HUES64 (cell line): ENCODE measurements at regions not wholly inside any gene's neighbourhood (a gene's known extent, or its start where the extent isn't known, plus 50 kb on each side); places are given as distances from the start of the nearest gene placed in this dataset.
"Not testable (repeated sequence)": the region's sequence is repeated elsewhere in the genome, so short reads cannot be mapped to it uniquely, and the experiment has no call there.

Experiments used
- H3K27ac ChIP-seq: 2 replicates; pipeline ENCODE4 v1.7.0; 2013; ENCODE audit warnings: low read depth, low read length, inconsistent platforms
- H3K27me3 ChIP-seq: 2 replicates; pipeline ENCODE4 v1.6.1; 2013; ENCODE audit warnings: mild to moderate bottlenecking, low read length; ENCODE audit not compliant: insufficient read depth
- H3K36me3 ChIP-seq: 2 replicates; pipeline ENCODE4 v1.6.1; 2013; ENCODE audit warnings: mild to moderate bottlenecking, low read length; ENCODE audit not compliant: insufficient read depth
- H3K4me1 ChIP-seq: 2 replicates; pipeline ENCODE4 v1.6.1; 2013; ENCODE audit warnings: mild to moderate bottlenecking, low read length, moderate library complexity; ENCODE audit not compliant: insufficient read depth
- H3K4me3 ChIP-seq: 2 replicates; pipeline ENCODE4 v1.5.1; 2013; ENCODE audit warnings: mild to moderate bottlenecking, low read length, moderate library complexity
- H3K9ac ChIP-seq: 2 replicates; pipeline ENCODE4 v1.6.1; 2013; ENCODE audit warnings: mild to moderate bottlenecking, low read depth, low read length
- H3K9me3 ChIP-seq: 2 replicates; pipeline ENCODE4 v1.6.1; 2013; ENCODE audit warnings: low read depth, low read length; ENCODE audit not compliant: insufficient read depth
- WGBS: fragments of 150-250, 120-280 bp; methylation state at CpG from one replicate; pipeline ENCODE4 v1.1.7; 2013; ENCODE audit warnings: missing lambda C conversion rate; 5-methylcytosine and 5-hydroxymethylcytosine counted together

- no peak overlapping the region for H3K9ac ChIP-seq
- 91% methylated on average over 22 of the region's 22 CpGs for WGBS
- H3K36me3 ChIP-seq: no peaks in the 10 kb centered on the region
- H3K4me1 ChIP-seq: no peaks in the 10 kb centered on the region
- no peak overlapping the region for H3K27ac ChIP-seq
- H3K9me3 ChIP-seq: no peaks in the 10 kb centered on the region
- H3K27me3 ChIP-seq: no peaks in the 10 kb centered on the region
- H3K4me3 ChIP-seq: no peak overlapping the region
Measured at GRCh38 chr9:126164796-126165525, 161.7 kb upstream of the MVB12B start.

GRCh38 chr9:126165755-126166154, 160.9 kb upstream of the MVB12B start:
- Histone ChIP-seq H3K9me3 (no peaks in the 10 kb centered on the region), H3K27ac (no peak overlapping the region), H3K36me3 (no peaks in the 10 kb centered on the region), H3K27me3 (no peaks in the 10 kb centered on the region), H3K4me3 (no peak overlapping the region), H3K4me1 (no peaks in the 10 kb centered on the region), H3K9ac (no peak overlapping the region)
- 97% methylated on average over 7 of the region's 8 CpGs for WGBS

DNA sequence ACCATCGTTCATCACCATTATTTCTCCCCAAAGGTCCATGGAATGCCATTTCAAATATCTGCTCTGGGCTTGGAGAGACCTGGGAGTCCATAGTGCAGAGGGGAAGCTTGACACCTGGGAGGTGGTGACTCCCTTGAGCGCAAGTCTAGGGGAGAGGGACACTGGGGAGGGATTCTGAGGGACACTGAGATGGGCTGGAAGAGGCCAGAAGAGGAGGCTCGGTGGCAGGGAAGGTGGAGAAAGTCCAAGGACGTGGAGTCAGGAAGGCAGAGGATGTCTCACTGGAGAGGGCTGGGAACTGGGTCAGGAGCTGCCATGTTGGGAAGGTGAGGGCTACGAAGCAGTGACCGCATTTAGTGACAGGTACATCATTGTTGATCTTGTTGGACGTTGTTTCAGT, 160.3 kb upstream of the MVB12B start:
- 91% methylated on average over 7 of the region's 7 CpGs for WGBS
- Histone ChIP-seq H3K9me3 (no peaks in the 10 kb centered on the region), H3K36me3 (no peaks in the 10 kb centered on the region), H3K9ac (no peak overlapping the region), H3K27me3 (no peaks in the 10 kb centered on the region), H3K4me1 (no peaks in the 10 kb centered on the region), H3K4me3 (no peak overlapping the region), H3K27ac (no peak overlapping the region)

DNA sequence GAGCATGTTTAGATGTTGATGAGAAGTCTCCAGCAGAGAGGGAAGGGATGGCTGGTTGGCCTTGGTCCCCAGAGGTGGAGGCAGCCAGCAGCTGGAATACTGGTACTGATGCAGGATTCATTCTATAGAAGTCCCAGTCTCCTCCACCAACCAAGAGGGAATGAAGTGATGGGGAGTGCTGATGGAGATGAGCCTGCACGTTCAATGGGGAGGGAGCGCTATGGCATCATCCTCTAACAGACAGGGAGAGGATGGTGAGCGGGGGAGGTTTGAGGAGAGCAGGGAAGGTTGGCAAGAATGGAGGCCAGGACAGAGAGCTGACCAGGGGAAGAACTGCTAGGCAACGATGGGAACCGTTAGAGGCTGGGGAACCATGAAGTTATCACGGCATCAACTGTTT, 159.8 kb upstream of the MVB12B start:
- no peak overlapping the region for H3K4me3 ChIP-seq
- H3K36me3 ChIP-seq: no peaks in the 10 kb centered on the region
- no peaks in the 10 kb centered on the region for H3K27me3 ChIP-seq
- H3K27ac ChIP-seq: no peak overlapping the region
- 93% methylated on average over 6 of the region's 6 CpGs for WGBS
- H3K9ac ChIP-seq: no peak overlapping the region
- H3K9me3 ChIP-seq: no peaks in the 10 kb centered on the region
- no peaks in the 10 kb centered on the region for H3K4me1 ChIP-seq

GRCh38 chr9:126169736-126170135, 156.9 kb upstream of the MVB12B start:
- Histone ChIP-seq H3K36me3 (no peaks in the 10 kb centered on the region), H3K4me1 (no peaks in the 10 kb centered on the region), H3K27ac (no peak overlapping the region), H3K9ac (no peak overlapping the region), H3K9me3 (no peaks in the 10 kb centered on the region), H3K27me3 (no peaks in the 10 kb centered on the region), H3K4me3 (no peak overlapping the region)
- WGBS: 91% methylated on average over 4 of the region's 4 CpGs

GRCh38 chr9:126170286-126170823, 156.3 kb upstream of the MVB12B start:
- no peaks in the 10 kb centered on the region for H3K36me3 ChIP-seq
- no peak overlapping the region for H3K9ac ChIP-seq
- no peaks in the 10 kb centered on the region for H3K4me1 ChIP-seq
- no peak overlapping the region for H3K4me3 ChIP-seq
- H3K9me3 ChIP-seq: no peaks in the 10 kb centered on the region; the same call in 1 of the 2 replicates
- WGBS: 92% methylated on average over 6 of the region's 6 CpGs
- H3K27me3 ChIP-seq: no peaks in the 10 kb centered on the region
- no peak overlapping the region for H3K27ac ChIP-seq

- no peaks in the 10 kb centered on the region for H3K4me1 ChIP-seq
- H3K27ac ChIP-seq: no peak overlapping the region
- H3K36me3 ChIP-seq: no peaks in the 10 kb centered on the region
- H3K9me3 ChIP-seq: no peaks in the 10 kb centered on the region; the same call in 1 of the 2 replicates
- 95% methylated on average over 2 of the region's 8 CpGs for WGBS
- no peaks in the 10 kb centered on the region for H3K27me3 ChIP-seq
- no peak overlapping the region for H3K9ac ChIP-seq
- no peak overlapping the region for H3K4me3 ChIP-seq
Measured at GRCh38 chr9:126171641-126172040, 155.0 kb upstream of the MVB12B start.

DNA sequence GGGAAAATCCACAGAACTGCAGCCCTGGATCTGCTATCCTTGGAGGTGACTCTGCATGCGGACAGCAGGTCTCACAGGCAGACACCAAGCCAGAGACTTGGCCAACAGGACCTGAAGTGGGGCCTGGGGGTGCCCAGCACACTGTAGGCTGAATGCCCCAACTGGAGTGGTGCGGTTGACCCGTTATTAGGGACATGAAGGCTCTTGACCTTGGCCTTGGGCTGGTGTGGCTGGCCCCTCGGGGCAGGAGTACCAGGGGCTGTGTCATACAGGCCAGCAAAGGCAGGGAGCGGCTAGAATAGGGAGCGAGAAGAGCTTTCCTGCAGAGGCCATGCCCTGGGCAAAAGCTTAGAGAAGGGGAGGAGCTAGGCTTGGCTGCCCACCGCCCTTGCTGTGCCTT, 153.2 kb upstream of the MVB12B start:
- no peaks in the 10 kb centered on the region for H3K4me1 ChIP-seq
- no peaks in the 10 kb centered on the region; the same call in 1 of the 2 replicates for H3K9me3 ChIP-seq
- H3K27me3 ChIP-seq: no peaks in the 10 kb centered on the region
- H3K27ac ChIP-seq: no peak overlapping the region
- WGBS: 89% methylated on average over 7 of the region's 7 CpGs
- no peak overlapping the region for H3K9ac ChIP-seq
- no peak overlapping the region for H3K4me3 ChIP-seq
- no peaks in the 10 kb centered on the region for H3K36me3 ChIP-seq

DNA sequence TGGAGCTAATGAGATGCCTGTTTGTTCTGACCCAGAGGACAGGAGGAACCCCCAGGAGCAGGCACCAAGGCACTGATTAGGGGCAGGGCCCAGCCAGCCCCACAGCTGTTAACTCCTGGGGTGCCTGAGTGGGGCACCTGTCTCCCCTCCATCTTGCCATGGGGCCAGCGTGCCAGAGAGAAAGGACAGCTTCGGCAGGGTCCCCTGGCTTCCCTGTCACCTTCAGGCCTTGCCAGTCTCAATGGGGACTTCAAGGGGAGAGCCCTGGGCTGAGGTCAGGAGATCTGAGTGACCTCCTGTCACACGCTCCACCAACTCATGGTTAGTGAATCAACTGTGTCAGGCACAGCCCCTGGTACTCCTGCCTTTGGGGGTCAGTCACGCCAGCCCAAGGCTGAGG, 152.7 kb upstream of the MVB12B start:
- Histone ChIP-seq H3K27me3 (no peaks in the 10 kb centered on the region), H3K36me3 (no peaks in the 10 kb centered on the region), H3K9me3 (no peaks in the 10 kb centered on the region; the same call in 1 of the 2 replicates), H3K4me1 (no peaks in the 10 kb centered on the region), H3K9ac (no peak overlapping the region), H3K4me3 (no peak overlapping the region), H3K27ac (no peak overlapping the region)
- 93% methylated on average over 4 of the region's 4 CpGs for WGBS

- no peak overlapping the region for H3K4me3 ChIP-seq
- no peak overlapping the region for H3K9ac ChIP-seq
- H3K27me3 ChIP-seq: peaks cover 4% of the 10 kb centered on the region; the same call in 1 of the 2 replicates
- H3K27ac ChIP-seq: no peak overlapping the region
- WGBS: 72% methylated on average over 8 of the region's 10 CpGs
- H3K9me3 ChIP-seq: no peaks in the 10 kb centered on the region
- H3K4me1 ChIP-seq: 0 out of 2 replicates have a peak, but pooled peaks cover 9% of the 10 kb centered on the region
- no peaks in the 10 kb centered on the region for H3K36me3 ChIP-seq
Measured at GRCh38 chr9:126183266-126183665, 143.4 kb upstream of the MVB12B start.

GRCh38 chr9:126190994-126191393, 135.6 kb upstream of the MVB12B start:
- not testable (repeated sequence) for H3K27me3 ChIP-seq, H3K9me3 ChIP-seq
- 86% methylated on average over 2 of the region's 2 CpGs for WGBS

More at GRCh38 chr9:126190994-126191393, 135.6 kb upstream of the MVB12B start:
- not testable (repeated sequence) for H3K4me3 ChIP-seq, H3K27ac ChIP-seq, H3K9ac ChIP-seq, H3K36me3 ChIP-seq, H3K4me1 ChIP-seq
